ENCODE measurements at regions not wholly inside any gene's neighbourhood (a gene's known extent, or its start where the extent isn't known, plus 50 kb on each side); places are given as distances from the start of the nearest gene placed in this dataset.

GRCh38 chr1:5660141-5660935 lies 331.9 kb downstream of the NPHP4 start:
- Histone ChIP-seq H3K36me3 (ENCODE audit: insufficient read depth, low read length) (no peaks in the 10 kb centered on the region), H3K9me2 (ENCODE audit: insufficient read depth, low read length) (no peaks in the 10 kb centered on the region), H3F3A (ENCODE audit: insufficient read depth, low read length, poor library complexity, severe bottlenecking) (no peaks in the 10 kb centered on the region), H3K79me2 (replicated peaks; ENCODE audit: insufficient read depth, low read length) (no peaks in the 10 kb centered on the region), H3K9ac (ENCODE audit: low read length) (no peak overlapping the region), H2AFZ (ENCODE audit: low read depth, low read length) (no peak overlapping the region), H3K9me3 (ENCODE audit: low read length) (no peaks in the 10 kb centered on the region), H3K27ac (ENCODE audit: low read length) (no peak overlapping the region), H4K20me1 (ENCODE audit: insufficient read depth) (no peaks in the 10 kb centered on the region), H3K4me3 (ENCODE audit: low read length) (no peak overlapping the region), H3K27me3 (ENCODE audit: insufficient read depth, low read depth, low read length) (no peaks in the 10 kb centered on the region), H3K4me2 (ENCODE audit: low read length) (no peak overlapping the region)
- TF ChIP-seq MXI1 (conservative IDR thresholded peaks at IDR 0.05; ENCODE audit: poor library complexity, severe bottlenecking) (no peak), EP300 (conservative IDR thresholded peaks at IDR 0.05; ENCODE audit: poor library complexity, severe bottlenecking) (no peak), RAD21 (conservative IDR thresholded peaks at IDR 0.05) (no peak), REST (IDR thresholded peaks at IDR 0.05; ENCODE audit: borderline replicate concordance) (no peak), EZH2 (IDR thresholded peaks at IDR 0.05; ENCODE audit: borderline replicate concordance, insufficient read depth, low read length, poor library complexity, severe bottlenecking) (no peak), CTCF (IDR thresholded peaks at IDR 0.05; ENCODE audit: poor library complexity, severe bottlenecking) (no peak), SMC3 (conservative IDR thresholded peaks at IDR 0.05; ENCODE audit: poor library complexity) (no peak), POLR2AphosphoS5 (IDR thresholded peaks at IDR 0.05) (no peak), TAF1 (IDR thresholded peaks at IDR 0.05; ENCODE audit: low read depth) (no peak)

GRCh38 chr1:5659606-5660005 lies 332.6 kb downstream of the NPHP4 start:
- no peak overlapping the region for H2AFZ ChIP-seq (ENCODE audit: low read depth, low read length)
- H3K36me3 ChIP-seq (ENCODE audit: insufficient read depth, low read length), result no peaks in the 10 kb centered on the region
- H4K20me1 ChIP-seq (ENCODE audit: insufficient read depth), result no peaks in the 10 kb centered on the region
- TF ChIP-seq POLR2AphosphoS5 (IDR thresholded peaks at IDR 0.05), result no peak
- TF ChIP-seq TAF1 (IDR thresholded peaks at IDR 0.05; ENCODE audit: low read depth), result no peak
- TF ChIP-seq SMC3 (conservative IDR thresholded peaks at IDR 0.05; ENCODE audit: poor library complexity), result no peak
- no peak for TF ChIP-seq MXI1 (conservative IDR thresholded peaks at IDR 0.05; ENCODE audit: poor library complexity, severe bottlenecking)
- no peak for TF ChIP-seq REST (IDR thresholded peaks at IDR 0.05; ENCODE audit: borderline replicate concordance)
- no peak for TF ChIP-seq EP300 (conservative IDR thresholded peaks at IDR 0.05; ENCODE audit: poor library complexity, severe bottlenecking)
- no peak for TF ChIP-seq CTCF (IDR thresholded peaks at IDR 0.05; ENCODE audit: poor library complexity, severe bottlenecking)
- TF ChIP-seq EZH2 (IDR thresholded peaks at IDR 0.05; ENCODE audit: borderline replicate concordance, insufficient read depth, low read length, poor library complexity, severe bottlenecking), result no peak
- no peak for TF ChIP-seq RAD21 (conservative IDR thresholded peaks at IDR 0.05)
- H3K9ac ChIP-seq (ENCODE audit: low read length), result no peak overlapping the region
- H3K27ac ChIP-seq (ENCODE audit: low read length), result no peak overlapping the region
- no peaks in the 10 kb centered on the region for H3K9me2 ChIP-seq (ENCODE audit: insufficient read depth, low read length)
- no peaks in the 10 kb centered on the region for H3K27me3 ChIP-seq (ENCODE audit: insufficient read depth, low read depth, low read length)
- H3K79me2 ChIP-seq (replicated peaks; ENCODE audit: insufficient read depth, low read length), result no peaks in the 10 kb centered on the region
- no peaks in the 10 kb centered on the region for H3F3A ChIP-seq (ENCODE audit: insufficient read depth, low read length, poor library complexity, severe bottlenecking)
- no peaks in the 10 kb centered on the region for H3K9me3 ChIP-seq (ENCODE audit: low read length)
- H3K4me2 ChIP-seq (ENCODE audit: low read length), result no peak overlapping the region
- H3K4me3 ChIP-seq (ENCODE audit: low read length), result no peak overlapping the region
